Osteocyte (in vitro differentiated cells): ENCODE measurements at regions not wholly inside any gene's neighbourhood (a gene's known extent, or its start where the extent isn't known, plus 50 kb on each side); places are given as distances from the start of the nearest gene placed in this dataset.

Experiments used
- DNase-seq: peaks from one replicate; pipeline ENCODE4 v3.0.0; 2021; ENCODE audit warnings: mixed read lengths; ENCODE audit not compliant: unreplicated experiment; ENCODE audit errors: extremely low spot score
- H3K27ac Mint-ChIP-seq: one replicate; pipeline ENCODE4 v1.8.0; 2021; ENCODE audit warnings: mild to moderate bottlenecking, mixed read lengths; ENCODE audit not compliant: unreplicated experiment
- H3K27me3 Mint-ChIP-seq: one replicate; pipeline ENCODE4 v1.8.0; 2021; ENCODE audit warnings: mixed read lengths; ENCODE audit not compliant: unreplicated experiment
- H3K36me3 Mint-ChIP-seq: one replicate; pipeline ENCODE4 v1.8.0; 2021; ENCODE audit warnings: mixed read lengths; ENCODE audit not compliant: unreplicated experiment
- H3K4me1 Mint-ChIP-seq: one replicate; pipeline ENCODE4 v1.8.0; 2021; ENCODE audit warnings: mixed read lengths; ENCODE audit not compliant: unreplicated experiment
- H3K4me3 Mint-ChIP-seq: one replicate; pipeline ENCODE4 v1.8.0; 2021; ENCODE audit warnings: mild to moderate bottlenecking, moderate library complexity, mixed read lengths; ENCODE audit not compliant: unreplicated experiment
- H3K9me3 Mint-ChIP-seq: one replicate; pipeline ENCODE4 v1.8.0; 2021; ENCODE audit warnings: mixed read lengths; ENCODE audit not compliant: unreplicated experiment
- TF ChIP-seq, protein P1 (sequence below): fragments of 200-600 bp; sonication (generic); IDR thresholded peaks from 2 replicates; pipeline ENCODE4 v1.5.0; 2021; ENCODE audit warnings: antibody characterized with exemption, mild to moderate bottlenecking, moderate library complexity

DNA sequence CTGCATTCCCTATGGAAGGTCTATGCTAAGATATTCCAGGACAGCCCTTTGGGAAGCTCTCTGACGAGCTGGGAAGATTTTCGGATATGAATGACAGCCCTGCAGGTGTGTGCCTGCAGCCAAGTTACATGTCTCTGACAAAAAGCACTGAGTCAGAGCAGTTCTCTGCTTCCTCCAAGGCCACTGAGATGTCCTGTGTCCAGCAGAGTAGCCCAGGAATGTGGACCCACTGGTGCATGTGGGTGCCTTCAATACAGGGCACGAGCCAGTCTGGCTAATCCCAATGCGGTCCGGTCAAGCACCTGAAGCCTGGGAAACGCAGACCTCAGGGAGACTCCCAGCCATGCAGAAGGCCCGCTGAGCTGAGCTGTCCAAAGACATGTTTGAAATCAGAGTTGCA lies 565.7 kb downstream of the TCERG1L start:
- TF ChIP-seq, protein P1, sequence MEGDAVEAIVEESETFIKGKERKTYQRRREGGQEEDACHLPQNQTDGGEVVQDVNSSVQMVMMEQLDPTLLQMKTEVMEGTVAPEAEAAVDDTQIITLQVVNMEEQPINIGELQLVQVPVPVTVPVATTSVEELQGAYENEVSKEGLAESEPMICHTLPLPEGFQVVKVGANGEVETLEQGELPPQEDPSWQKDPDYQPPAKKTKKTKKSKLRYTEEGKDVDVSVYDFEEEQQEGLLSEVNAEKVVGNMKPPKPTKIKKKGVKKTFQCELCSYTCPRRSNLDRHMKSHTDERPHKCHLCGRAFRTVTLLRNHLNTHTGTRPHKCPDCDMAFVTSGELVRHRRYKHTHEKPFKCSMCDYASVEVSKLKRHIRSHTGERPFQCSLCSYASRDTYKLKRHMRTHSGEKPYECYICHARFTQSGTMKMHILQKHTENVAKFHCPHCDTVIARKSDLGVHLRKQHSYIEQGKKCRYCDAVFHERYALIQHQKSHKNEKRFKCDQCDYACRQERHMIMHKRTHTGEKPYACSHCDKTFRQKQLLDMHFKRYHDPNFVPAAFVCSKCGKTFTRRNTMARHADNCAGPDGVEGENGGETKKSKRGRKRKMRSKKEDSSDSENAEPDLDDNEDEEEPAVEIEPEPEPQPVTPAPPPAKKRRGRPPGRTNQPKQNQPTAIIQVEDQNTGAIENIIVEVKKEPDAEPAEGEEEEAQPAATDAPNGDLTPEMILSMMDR, result no peak
- no peak for DNase-seq
- H3K9me3 Mint-ChIP-seq, result peaks cover 25% of the 10 kb centered on the region

DNA sequence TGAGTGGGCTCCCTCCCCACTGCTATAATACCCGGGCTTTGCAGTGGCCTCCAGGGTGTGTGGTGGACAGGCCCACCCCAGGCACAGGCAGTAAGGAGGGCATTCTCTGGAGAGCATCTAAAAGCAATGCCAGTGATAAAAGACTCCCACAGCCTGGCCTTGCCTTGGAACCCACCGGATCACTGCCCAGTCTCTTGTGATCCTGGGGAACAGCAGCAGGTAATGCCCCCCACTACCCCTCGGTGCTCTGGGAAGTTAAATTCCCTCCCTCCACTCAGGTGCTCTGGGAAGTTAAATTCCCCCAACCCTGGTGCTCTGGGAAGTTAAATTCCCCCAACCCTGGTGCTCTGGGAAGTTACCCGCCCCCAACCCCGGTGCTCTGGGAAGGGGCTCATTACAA lies 565.2 kb downstream of the TCERG1L start:
- H3K9me3 Mint-ChIP-seq, result peaks cover 27% of the 10 kb centered on the region
- no peak for DNase-seq
- no peaks in the 10 kb centered on the region for H3K36me3 Mint-ChIP-seq
- no peaks in the 10 kb centered on the region for H3K27me3 Mint-ChIP-seq
- TF ChIP-seq, protein P1, result no peak
- H3K4me3 Mint-ChIP-seq, result no peak overlapping the region
- H3K27ac Mint-ChIP-seq, result no peak overlapping the region
- H3K4me1 Mint-ChIP-seq, result no peaks in the 10 kb centered on the region

More for the DNA sequence above, 565.7 kb downstream of the TCERG1L start:
- no peaks in the 10 kb centered on the region for H3K4me1 Mint-ChIP-seq
- no peaks in the 10 kb centered on the region for H3K36me3 Mint-ChIP-seq
- no peak overlapping the region for H3K4me3 Mint-ChIP-seq
- H3K27me3 Mint-ChIP-seq, result no peaks in the 10 kb centered on the region
- no peak overlapping the region for H3K27ac Mint-ChIP-seq

DNA sequence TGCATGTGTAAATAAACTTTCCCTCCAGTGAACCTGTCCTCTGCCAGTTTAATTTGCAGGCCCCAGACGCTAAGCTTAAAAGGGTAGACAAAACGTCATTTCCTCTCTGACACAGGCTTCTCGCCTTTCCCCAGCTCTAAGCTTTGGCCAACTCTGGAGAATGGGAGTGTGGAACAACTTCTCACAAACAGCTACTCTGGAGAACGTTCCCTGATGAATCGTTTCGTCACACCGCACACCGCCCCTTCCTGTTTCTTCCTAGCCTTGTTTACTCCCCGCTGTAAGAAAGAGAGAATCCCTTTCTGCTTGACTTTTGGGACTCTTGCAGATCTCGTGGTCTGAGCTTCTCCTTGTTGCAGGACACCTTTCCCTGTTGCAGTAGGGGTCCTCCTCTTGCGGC lies 564.2 kb downstream of the TCERG1L start:
- no peaks in the 10 kb centered on the region for H3K36me3 Mint-ChIP-seq
- peaks cover 34% of the 10 kb centered on the region for H3K9me3 Mint-ChIP-seq
- DNase-seq, result no peak
- H3K4me1 Mint-ChIP-seq, result no peaks in the 10 kb centered on the region
- H3K27me3 Mint-ChIP-seq, result no peaks in the 10 kb centered on the region
- H3K4me3 Mint-ChIP-seq, result no peak overlapping the region
- no peak overlapping the region for H3K27ac Mint-ChIP-seq
- TF ChIP-seq, protein P1, result no peak

DNA sequence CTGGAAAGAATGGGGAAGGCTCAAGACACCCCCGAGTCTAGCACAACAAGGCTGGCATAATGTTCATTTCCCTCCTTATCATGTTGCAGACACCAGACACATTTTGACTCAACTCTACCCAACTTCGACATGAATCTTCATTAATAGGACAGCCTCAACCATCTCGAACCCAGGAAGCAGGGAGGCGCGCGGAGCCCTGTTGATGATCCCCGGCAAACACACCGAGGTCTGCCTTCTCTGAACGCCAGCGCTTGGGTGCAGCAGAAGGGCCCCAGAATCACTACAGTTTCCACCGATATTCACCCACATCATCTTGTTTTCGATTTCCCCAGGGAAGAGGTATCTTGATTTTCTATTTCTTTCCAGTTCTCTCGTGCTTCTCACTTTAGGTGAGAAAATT lies 563.6 kb downstream of the TCERG1L start:
- H3K36me3 Mint-ChIP-seq, result no peaks in the 10 kb centered on the region
- TF ChIP-seq, protein P1, result no peak
- no peak overlapping the region for H3K27ac Mint-ChIP-seq
- no peak overlapping the region for H3K4me3 Mint-ChIP-seq
- H3K9me3 Mint-ChIP-seq, result peaks cover 34% of the 10 kb centered on the region
- DNase-seq, result no peak
- no peaks in the 10 kb centered on the region for H3K4me1 Mint-ChIP-seq
- no peaks in the 10 kb centered on the region for H3K27me3 Mint-ChIP-seq

DNA sequence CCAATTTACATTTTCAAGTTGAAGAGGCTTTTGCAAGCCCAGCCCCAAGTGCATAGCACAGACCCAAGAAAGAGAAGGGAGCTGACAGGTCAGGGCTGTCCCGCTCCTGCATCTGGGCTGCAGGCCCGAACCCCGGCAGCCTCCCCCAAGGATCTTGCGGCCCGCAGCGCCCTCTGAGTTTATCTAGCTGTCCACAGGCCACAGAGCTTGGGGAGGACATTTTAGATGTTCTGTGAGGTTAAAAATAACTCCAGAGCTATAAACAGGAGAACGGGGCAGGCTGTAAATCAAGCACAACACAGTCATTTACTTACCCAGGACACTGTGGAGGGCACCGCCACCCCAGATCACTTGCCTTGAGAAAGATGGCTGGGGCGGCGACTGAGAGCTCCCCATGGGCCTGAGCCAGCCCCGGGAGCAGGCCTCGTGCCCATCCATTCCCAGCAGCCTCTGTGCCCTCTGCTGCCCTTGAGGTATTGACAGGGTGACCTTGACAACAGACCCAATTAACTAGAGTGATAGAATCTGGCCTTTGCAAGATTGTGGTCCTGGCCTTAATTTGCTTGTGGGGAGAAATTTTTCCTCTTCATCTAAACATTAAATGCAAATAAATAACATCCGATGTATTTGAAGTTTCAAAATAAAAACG lies 563.0 kb downstream of the TCERG1L start:
- Mint-ChIP-seq H3K9me3 (peaks cover 38% of the 10 kb centered on the region), H3K27ac (no peak overlapping the region)
- TF ChIP-seq, protein P1, result no peak

More for the DNA sequence above, 563.0 kb downstream of the TCERG1L start:
- Mint-ChIP-seq H3K4me3 (no peak overlapping the region), H3K27me3 (no peaks in the 10 kb centered on the region), H3K4me1 (no peaks in the 10 kb centered on the region), H3K36me3 (no peaks in the 10 kb centered on the region)
- DNase-seq, result peak; percentile 77
